ENCODE measurements at regions not wholly inside any gene's neighbourhood (a gene's known extent, or its start where the extent isn't known, plus 50 kb on each side); places are given as distances from the start of the nearest gene placed in this dataset.
"Not testable (repeated sequence)": the region's sequence is repeated elsewhere in the genome, so short reads cannot be mapped to it uniquely, and the experiment has no call there.

- Histone ChIP-seq H3T11ph (ENCODE audit: low read length) (peak overlapping the region; percentile 8), H4K8ac (replicated peaks; ENCODE audit: insufficient read length, low read depth, low read length) (no peak overlapping the region), H3K23ac (ENCODE audit: insufficient read length, low read depth, low read length) (no peak overlapping the region), H2BK120ac (ENCODE audit: low read depth, low read length, poor library complexity, severe bottlenecking) (no peak overlapping the region), H2BK5ac (ENCODE audit: insufficient read length, low read length) (no peak overlapping the region), H4K91ac (ENCODE audit: insufficient read length, low read depth, low read length) (no peak overlapping the region), H3K23me2 (ENCODE audit: insufficient read length, low read depth, low read length, poor library complexity, severe bottlenecking) (no peaks in the 10 kb centered on the region), H3K18ac (ENCODE audit: insufficient read length, low read depth, low read length) (no peak overlapping the region), H2BK15ac (ENCODE audit: low read depth, low read length) (no peak overlapping the region), H3K9ac (ENCODE audit: extremely low read depth, insufficient read length, low read length) (no peak overlapping the region), H3K4me2 (ENCODE audit: insufficient read depth, insufficient read length, low read length) (no peak overlapping the region), H3K27me3 (ENCODE audit: insufficient read depth, low read length) (no peaks in the 10 kb centered on the region), H3K27ac (ENCODE audit: insufficient read length, low read depth, low read length) (no peak overlapping the region), H2AFZ (ENCODE audit: low read length) (no peak overlapping the region), H4K20me1 (ENCODE audit: control insufficient read depth, insufficient read depth, insufficient read length) (no peaks in the 10 kb centered on the region), H3K4ac (ENCODE audit: low read depth, low read length) (no peak overlapping the region), H2BK20ac (ENCODE audit: low read depth, low read length, poor library complexity, severe bottlenecking) (no peak overlapping the region), H3K4me1 (ENCODE audit: insufficient read depth, low read length) (peaks cover 3% of the 10 kb centered on the region; the same call in 1 of the 2 replicates), H2AK5ac (ENCODE audit: insufficient read length, low read length) (no peak overlapping the region), H3K79me1 (ENCODE audit: insufficient read depth, low read depth, low read length, poor library complexity, severe bottlenecking) (no peaks in the 10 kb centered on the region), H3K14ac (ENCODE audit: insufficient read depth, low read length) (no peak overlapping the region), H2BK12ac (ENCODE audit: insufficient read length, low read depth, low read length) (no peak overlapping the region), H3K79me2 (ENCODE audit: insufficient read depth, low read length) (no peaks in the 10 kb centered on the region), H3K9me3 (ENCODE audit: control insufficient read depth, low read depth, low read length) (no peaks in the 10 kb centered on the region), H3K56ac (ENCODE audit: insufficient read length, low read depth, low read length) (no peak overlapping the region), H4K5ac (ENCODE audit: insufficient read length, low read depth, low read length) (no peak overlapping the region)
- Mint-ChIP-seq H3K4me3 (no peak overlapping the region), H3K9me3 (no peaks in the 10 kb centered on the region), H3K27me3 (ENCODE audit: low read depth) (no peaks in the 10 kb centered on the region; the same call in 1 of the 2 replicates), H3K27ac (no peak overlapping the region), H3K4me1 (peaks cover 7% of the 10 kb centered on the region in 2 experiments), H3K36me3 (ENCODE audit: insufficient read depth in 1 of 3, low read depth in 3 of 3) (no peaks in the 10 kb centered on the region; a peak in 1 of 7 replicates)
- no peak for DNase-seq
- WGBS (ENCODE audit: extremely low coverage, insufficient read length, low lambda C conversion rate), result no CpG with 5 or more reads among the region's 1 CpG
- no peak for TF ChIP-seq CTCF (conservative IDR thresholded peaks at IDR 0.05)
Measured at GRCh38 chr20:22052025-22052650, 346.7 kb downstream of the PAX1 start.

- H4K8ac ChIP-seq (replicated peaks; ENCODE audit: insufficient read length, low read depth, low read length); H3K4me1 ChIP-seq (ENCODE audit: insufficient read depth, low read length); H2BK15ac ChIP-seq (ENCODE audit: low read depth, low read length); H3K14ac ChIP-seq (ENCODE audit: insufficient read depth, low read length); H4K91ac ChIP-seq (ENCODE audit: insufficient read length, low read depth, low read length); H3K9me3 ChIP-seq (ENCODE audit: control insufficient read depth, low read depth, low read length); H3K23ac ChIP-seq (ENCODE audit: insufficient read length, low read depth, low read length); H3T11ph ChIP-seq (ENCODE audit: low read length); H3K27me3 ChIP-seq (ENCODE audit: insufficient read depth, low read length); H3K9ac ChIP-seq (ENCODE audit: extremely low read depth, insufficient read length, low read length); H2BK12ac ChIP-seq (ENCODE audit: insufficient read length, low read depth, low read length); H4K5ac ChIP-seq (ENCODE audit: insufficient read length, low read depth, low read length); H3K27me3 Mint-ChIP-seq (ENCODE audit: low read depth); H2AFZ ChIP-seq (ENCODE audit: low read length); H3K79me1 ChIP-seq (ENCODE audit: insufficient read depth, low read depth, low read length, poor library complexity, severe bottlenecking); H4K20me1 ChIP-seq (ENCODE audit: control insufficient read depth, insufficient read depth, insufficient read length); H3K4ac ChIP-seq (ENCODE audit: low read depth, low read length); H2BK20ac ChIP-seq (ENCODE audit: low read depth, low read length, poor library complexity, severe bottlenecking); H2BK120ac ChIP-seq (ENCODE audit: low read depth, low read length, poor library complexity, severe bottlenecking); H2AK5ac ChIP-seq (ENCODE audit: insufficient read length, low read length); H2BK5ac ChIP-seq (ENCODE audit: insufficient read length, low read length); H3K79me2 ChIP-seq (ENCODE audit: insufficient read depth, low read length); H3K4me3 Mint-ChIP-seq; H3K27ac ChIP-seq (ENCODE audit: insufficient read length, low read depth, low read length); H3K4me2 ChIP-seq (ENCODE audit: insufficient read depth, insufficient read length, low read length); H3K56ac ChIP-seq (ENCODE audit: insufficient read length, low read depth, low read length); H3K23me2 ChIP-seq (ENCODE audit: insufficient read length, low read depth, low read length, poor library complexity, severe bottlenecking); DNase-seq; H3K18ac ChIP-seq (ENCODE audit: insufficient read length, low read depth, low read length): not testable (repeated sequence)
- Mint-ChIP-seq H3K4me1 (peaks cover 18 to 19% of the 10 kb centered on the region in 2 experiments), H3K9me3 (peaks cover 16 to 21% of the 10 kb centered on the region in 2 experiments), H3K36me3 (ENCODE audit: insufficient read depth in 1 of 3, low read depth in 3 of 3) (peaks cover 4 to 11% (median 8%) of the 10 kb centered on the region in 3 experiments; a peak in 6 of 7 replicates), H3K27ac (peak overlapping the region; percentile 61 to 78 (median 67); a peak in 5 of 7 replicates)
- WGBS (ENCODE audit: extremely low coverage, insufficient read length, low lambda C conversion rate), result no CpG with 5 or more reads among the region's 13 CpGs
Measured at GRCh38 chr20:22045956-22046507, 340.6 kb downstream of the PAX1 start.

All from H9 (cell line).